Tibial nerve (tissue), 4 donors: ENCODE measurements at regions not wholly inside any gene's neighbourhood (a gene's known extent, or its start where the extent isn't known, plus 50 kb on each side); places are given as distances from the start of the nearest gene placed in this dataset.

Experiments
- CTCF ChIP-seq, 5 experiments: fragments of 200-600 bp in 3 of 5; fragments of 450-650 bp in 2 of 5; sonication (generic) in 3 of 5; IDR thresholded peaks; one replicate each; pipeline ENCODE4 v1.5.1; 2016 to 2019; ENCODE audit warnings: antibody characterized with exemption in 5 of 5, mild to moderate bottlenecking in 3 of 5, moderate library complexity in 2 of 5
- EP300 ChIP-seq, 2 donors: sonication (generic); formaldehyde crosslinking; IDR thresholded peaks; one replicate each; pipeline ENCODE4 v1.6.1; 2017; ENCODE audit warnings: antibody characterized with exemption in 2 of 2, mild to moderate bottlenecking in 1 of 2
- POLR2A ChIP-seq, 2 donors: fragments of 450-650 bp; IDR thresholded peaks; one replicate each; pipeline ENCODE4 v1.6.1; 2017; ENCODE audit warnings: antibody characterized with exemption in 2 of 2, mild to moderate bottlenecking in 2 of 2, moderate library complexity in 2 of 2

- TF ChIP-seq POLR2A (IDR thresholded peaks at IDR 0.05) (no peak), CTCF (IDR thresholded peaks at IDR 0.05) (peak; percentile 46 to 73 (median 63)), EP300 (IDR thresholded peaks at IDR 0.05) (no peak)
These were observed 597.9 kb upstream of the ADAMTS5 start for GRCh38 chr21:27564684-27565301.
